GM18867 (cell line): ENCODE measurements at regions not wholly inside any gene's neighbourhood (a gene's known extent, or its start where the extent isn't known, plus 50 kb on each side); places are given as distances from the start of the nearest gene placed in this dataset.
A peak's percentile ranks its signal among the peaks of the same experiment; 100 is the strongest.
"Not testable (repeated sequence)": the region's sequence is repeated elsewhere in the genome, so short reads cannot be mapped to it uniquely, and the experiment has no call there.

Experiments used
- ATAC-seq: cut with Tn5 transposase; IDR thresholded peaks from one replicate; pipeline ENCODE4 v1.9.1; 2021; ENCODE audit warnings: mild to moderate bottlenecking, moderate library complexity; ENCODE audit not compliant: unreplicated experiment

- ATAC-seq = no peak
These were observed 339.5 kb upstream of the NRP1 start for GRCh38 chr10:33673839-33674415.

- ATAC-seq = no peak
These were observed 335.4 kb upstream of the NRP1 start for GRCh38 chr10:33669904-33670303.

DNA sequence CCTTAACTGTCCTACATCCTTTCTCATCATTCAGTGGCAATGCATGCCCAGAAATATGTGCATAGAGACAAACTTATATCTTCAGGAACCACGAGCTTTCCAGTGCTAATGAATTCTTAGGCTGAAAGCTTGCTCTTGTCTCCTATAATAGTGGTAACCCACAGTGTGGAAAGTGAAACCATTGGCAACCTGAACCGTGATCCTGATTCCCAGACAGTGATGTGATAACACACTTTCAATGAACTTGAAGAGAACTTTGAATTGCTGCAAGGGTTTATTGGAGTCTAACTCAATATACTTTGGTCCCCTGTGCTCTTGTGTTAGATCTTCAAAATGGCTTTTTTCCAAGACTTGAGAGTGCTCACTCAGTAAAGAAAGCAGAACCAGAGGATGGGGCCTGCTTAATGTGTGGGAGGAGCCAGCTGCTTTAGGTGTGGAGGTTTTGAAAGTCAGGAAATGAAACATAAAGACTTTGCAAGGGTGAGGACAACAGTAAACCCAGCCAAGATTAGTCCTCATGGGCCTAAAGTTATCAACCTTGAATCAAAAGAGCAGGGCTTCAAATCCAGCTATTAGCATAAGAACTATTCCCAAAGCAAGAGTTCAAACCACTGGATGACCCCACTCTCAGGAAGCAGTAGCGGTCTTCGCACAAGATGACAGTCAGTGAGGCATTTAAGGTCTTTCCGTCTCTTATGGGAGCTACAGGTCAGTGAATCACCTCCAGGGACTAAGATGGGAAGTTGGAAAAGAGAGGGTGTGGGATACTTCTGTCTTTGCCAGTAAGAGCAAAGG, 332.4 kb upstream of the NRP1 start:
- peak; percentile 58 for ATAC-seq

- ATAC-seq = no peak
These were observed 331.0 kb upstream of the NRP1 start for GRCh38 chr10:33665501-33665900.

DNA sequence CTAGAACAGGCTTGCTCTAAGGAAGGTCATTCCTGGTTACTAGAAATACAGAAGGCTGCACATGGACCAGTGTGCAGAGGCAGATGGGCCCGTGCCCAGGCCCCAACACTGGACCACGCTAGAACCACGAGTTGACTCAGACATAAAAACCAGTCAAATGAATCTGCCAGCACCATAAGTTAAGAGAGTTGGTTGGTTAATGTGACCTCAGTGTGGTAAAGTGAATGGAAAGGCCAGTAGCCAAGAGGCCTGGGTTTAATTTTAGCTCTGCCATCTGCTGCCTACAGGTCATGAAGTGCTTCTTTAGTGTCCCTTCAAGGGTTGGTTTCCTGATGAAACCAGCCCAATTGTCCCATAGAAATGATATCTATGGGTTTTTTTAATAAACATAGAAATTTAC, 329.6 kb upstream of the NRP1 start:
- no peak for ATAC-seq

DNA sequence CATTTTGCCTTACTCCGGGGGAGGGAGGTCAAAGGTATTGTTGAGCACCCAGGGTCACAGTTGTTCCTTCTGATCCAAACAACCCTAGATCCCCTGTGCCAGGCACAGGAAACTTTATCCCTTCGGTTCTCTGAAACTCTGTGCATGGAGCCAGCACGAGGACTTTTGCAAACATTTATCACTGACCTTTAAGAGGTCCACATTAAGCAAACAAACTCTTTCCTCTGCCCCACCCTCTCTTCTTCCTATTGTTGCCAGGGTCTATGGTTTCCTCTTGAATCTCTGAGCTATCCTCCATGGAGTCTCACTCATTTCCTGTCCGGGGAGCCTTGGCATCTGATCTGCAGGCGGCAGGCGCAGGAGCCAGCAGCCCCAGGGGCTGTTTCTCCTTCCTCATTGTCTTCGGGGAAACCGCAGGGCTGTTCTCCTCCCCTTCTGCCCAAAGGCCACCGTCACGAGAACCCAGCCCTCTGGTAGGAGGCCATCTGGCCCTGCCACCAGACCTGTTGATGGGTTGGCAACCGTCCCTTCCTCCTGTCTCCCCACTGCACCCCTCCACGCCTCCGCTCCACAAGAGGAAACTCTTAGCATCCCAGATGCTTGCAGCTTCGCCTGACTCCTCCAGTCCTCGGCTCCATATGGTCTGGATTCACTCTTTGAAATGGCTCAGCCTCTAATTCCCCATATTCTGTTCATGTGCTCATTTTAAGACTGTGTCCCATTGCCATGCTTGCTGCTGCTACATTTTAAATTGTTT, 327.3 kb upstream of the NRP1 start:
- ATAC-seq = no peak

- no peak for ATAC-seq
These were observed 325.9 kb upstream of the NRP1 start for GRCh38 chr10:33660329-33660728.

DNA sequence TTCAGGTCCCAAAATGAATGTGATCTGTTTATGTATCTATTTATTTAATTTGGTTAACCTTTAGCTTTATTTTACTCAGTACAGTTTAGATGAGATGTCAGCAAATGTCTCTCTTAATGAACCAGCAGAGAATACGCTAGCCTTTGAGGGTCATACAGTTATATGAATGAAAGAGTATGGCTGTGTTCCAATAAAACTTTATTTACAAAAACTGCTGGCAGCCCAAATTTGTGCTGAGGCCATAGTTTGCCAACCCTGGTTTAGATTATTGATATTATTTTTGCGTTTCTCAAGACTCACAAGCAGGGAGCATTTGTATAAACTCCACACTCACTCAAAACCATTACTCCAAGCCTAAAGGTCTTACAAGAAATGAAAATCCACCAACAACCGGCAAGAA, 323.4 kb upstream of the NRP1 start:
- no peak for ATAC-seq

DNA sequence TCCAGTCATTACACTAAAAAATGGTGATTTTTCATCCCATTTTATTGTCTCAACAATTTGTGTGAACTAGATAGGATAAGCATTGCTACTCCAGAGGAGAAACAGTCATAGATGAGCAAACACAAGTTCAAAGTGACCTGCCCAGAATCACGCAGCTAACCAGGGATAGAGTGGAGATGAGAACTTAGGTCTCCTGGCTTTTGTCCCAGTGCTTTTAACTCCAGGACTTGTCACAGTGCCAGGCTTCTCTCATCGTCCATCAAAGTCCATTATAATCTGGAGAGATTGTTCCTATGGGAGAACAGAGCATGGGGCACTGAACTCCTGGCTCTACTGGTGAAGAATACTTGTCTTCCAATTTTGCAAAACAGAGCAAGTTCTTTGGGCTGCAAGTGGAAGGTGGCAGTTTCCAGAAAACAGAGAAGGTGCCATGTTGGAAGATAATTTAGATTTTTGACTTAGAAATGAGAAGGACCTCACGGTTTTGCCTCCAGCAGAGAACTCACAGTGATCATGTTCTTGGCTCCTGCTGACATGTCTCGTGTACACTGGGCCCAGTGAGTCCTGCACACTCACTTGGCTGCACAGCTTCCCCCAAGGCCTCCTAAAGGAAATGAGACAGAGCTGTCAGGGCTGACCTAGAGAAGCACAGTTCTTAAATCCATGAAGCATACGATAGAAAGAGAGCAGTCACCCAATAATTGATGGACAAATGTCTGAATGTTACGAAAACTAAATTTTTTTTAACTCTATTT, 322.9 kb upstream of the NRP1 start:
- no peak for ATAC-seq

DNA sequence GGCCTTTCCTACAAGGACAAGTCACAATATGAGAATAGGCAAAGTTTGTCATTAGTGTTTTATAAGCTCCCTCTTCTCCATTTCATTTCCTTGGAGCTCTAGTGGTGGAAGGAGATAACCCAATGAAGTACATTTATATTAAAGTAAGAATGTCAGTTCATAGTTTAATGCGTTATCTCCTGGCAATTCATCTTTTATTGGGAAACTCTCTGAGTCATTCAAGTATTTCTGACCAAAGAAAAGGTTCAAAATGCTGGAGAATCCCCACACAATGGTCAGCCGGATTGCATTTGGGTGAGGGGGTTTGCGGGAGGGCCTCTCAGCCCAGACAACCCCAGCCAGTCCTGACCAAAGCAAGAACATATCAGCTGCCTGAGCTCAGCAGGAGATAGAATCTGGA, 321.5 kb upstream of the NRP1 start:
- ATAC-seq = no peak

- no peak for ATAC-seq
These were observed 320.8 kb upstream of the NRP1 start for GRCh38 chr10:33655165-33655815.

- no peak for ATAC-seq
These were observed 319.3 kb upstream of the NRP1 start for GRCh38 chr10:33653584-33654367.

DNA sequence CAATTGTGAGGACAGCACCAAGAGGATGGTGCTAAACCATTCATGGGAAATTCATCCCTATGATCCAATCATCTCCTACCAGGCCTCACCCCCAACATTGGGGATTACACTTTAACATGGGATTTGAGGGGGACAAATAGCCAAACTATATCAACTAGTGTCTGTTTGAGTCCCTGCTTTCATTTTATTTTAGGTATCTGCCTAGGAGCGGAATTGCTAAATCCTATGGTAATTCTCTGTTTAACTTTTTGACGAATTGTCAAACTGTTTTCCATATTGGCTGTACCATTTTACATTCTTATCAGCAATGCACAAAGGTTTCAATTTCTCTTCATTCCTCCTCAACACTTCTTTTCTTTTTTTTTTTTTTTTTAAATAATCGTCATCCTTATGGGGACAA, 318.4 kb upstream of the NRP1 start:
- ATAC-seq = no peak

DNA sequence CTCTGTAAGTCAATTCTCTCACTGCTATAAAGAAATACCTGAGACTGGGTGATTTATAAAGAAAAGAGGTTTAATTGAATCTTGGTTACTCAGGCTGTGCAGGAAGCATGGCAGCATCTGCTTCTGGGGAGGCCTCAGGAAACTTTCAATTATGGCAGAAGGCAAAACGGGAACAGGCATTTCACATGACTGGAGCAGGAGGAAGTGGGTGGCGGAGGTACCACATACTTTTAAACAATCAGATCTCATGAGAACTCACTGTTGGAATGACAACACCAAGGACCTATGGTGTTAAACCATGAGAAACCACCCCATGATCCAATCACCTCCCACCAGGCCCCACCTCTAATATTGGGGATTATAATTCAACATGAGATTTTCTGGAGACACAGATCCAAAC, 315.7 kb upstream of the NRP1 start:
- ATAC-seq = not testable (repeated sequence)

- no peak for ATAC-seq
These were observed 308.6 kb upstream of the NRP1 start for GRCh38 chr10:33643042-33643441.

DNA sequence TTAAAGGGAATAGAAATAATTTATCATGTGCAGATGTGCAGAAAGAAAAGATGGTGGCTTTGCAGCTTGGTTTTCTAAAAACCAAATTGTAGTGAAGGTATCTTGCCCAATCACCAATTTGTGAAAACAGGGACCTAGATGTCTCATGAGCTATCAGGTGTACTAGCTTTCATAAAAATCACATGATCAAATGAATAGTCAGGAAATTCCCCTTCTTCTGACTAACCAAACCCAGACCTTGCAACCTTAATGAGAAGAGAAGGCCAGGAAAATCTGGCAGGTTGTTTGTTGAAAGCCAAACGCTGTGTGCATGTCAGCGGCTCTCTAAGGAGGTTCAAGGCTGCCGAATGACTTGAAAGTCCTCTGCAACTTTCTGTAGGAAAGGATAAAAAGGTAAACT, 304.4 kb upstream of the NRP1 start:
- no peak for ATAC-seq

- ATAC-seq = no peak
These were observed 303.9 kb upstream of the NRP1 start for GRCh38 chr10:33638374-33638773.

DNA sequence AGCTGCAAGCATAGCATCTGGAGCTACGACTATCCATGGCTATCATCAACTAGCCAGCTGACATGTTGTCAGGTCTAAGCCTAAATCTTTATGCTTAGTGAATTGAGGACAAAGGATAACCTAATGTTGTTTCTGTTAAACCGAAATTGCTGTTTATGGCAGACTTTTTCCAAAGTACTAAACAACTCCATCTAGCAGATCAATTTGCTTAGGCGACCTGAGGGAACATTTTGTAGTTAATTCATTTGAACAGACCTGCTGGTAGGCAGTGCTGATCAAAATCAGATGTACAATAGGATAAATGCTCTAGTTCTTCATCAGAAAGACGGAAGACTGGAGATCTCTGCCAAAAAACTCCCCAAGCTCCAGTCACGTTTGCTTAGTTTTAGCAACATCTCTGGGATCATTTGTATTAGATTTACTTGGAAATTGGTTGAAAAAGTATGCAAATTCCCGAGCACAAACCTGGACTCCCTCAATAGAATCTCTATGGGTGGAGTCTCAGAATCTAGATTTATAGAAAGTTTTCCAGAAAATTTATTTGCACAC, 301.6 kb upstream of the NRP1 start:
- ATAC-seq = no peak

DNA sequence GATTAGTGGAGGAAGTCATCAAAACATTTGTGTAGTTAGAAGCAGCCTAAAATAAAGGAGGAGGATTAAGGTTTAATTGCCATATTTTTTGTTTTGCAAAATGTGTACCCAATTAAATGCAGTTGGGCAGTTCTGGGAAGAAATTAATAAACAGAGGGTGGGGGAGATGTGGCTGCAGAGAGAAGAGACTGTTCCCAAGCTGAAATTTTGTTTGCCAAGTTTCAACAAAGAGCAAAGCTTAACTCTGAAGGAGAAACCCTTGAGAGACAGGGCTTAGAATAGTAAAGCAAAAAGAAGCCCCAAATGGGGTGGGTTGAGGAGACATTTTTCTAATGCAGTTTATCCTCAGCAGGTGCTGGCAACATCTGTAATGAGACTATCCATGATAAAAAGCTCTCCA, 298.0 kb upstream of the NRP1 start:
- no peak for ATAC-seq

GRCh38 chr10:33631991-33632390, 297.5 kb upstream of the NRP1 start:
- no peak for ATAC-seq
